ENCODE measurements at regions not wholly inside any gene's neighbourhood (a gene's known extent, or its start where the extent isn't known, plus 50 kb on each side); places are given as distances from the start of the nearest gene placed in this dataset.

- intact Hi-C loops (cut with DNase I; ENCODE audit: low total_unique reads): no loop called here
- H3K9me3 ChIP-seq: no peaks in the 10 kb centered on the region
- TF ChIP-seq CTCF (IDR thresholded peaks at IDR 0.05): no peak
- no peak for TF ChIP-seq POLR2AphosphoS5 (IDR thresholded peaks at IDR 0.05)
- no peak for TF ChIP-seq POLR2A (IDR thresholded peaks at IDR 0.05)
- no peaks in the 10 kb centered on the region for H3K36me3 ChIP-seq
- no peak for DNase-seq (ENCODE audit: low spot score in 2 of 2)
- H3K4me1 ChIP-seq: no peaks in the 10 kb centered on the region
- H3K4me3 ChIP-seq: no peak overlapping the region
- no peak overlapping the region for H3K27ac ChIP-seq
- no peaks in the 10 kb centered on the region for H3K27me3 ChIP-seq
These were observed 147.7 kb downstream of the COG6 start for GRCh38 chr13:39803156-39803555.

GRCh38 chr13:39803851-39804250, 148.4 kb downstream of the COG6 start:
- Histone ChIP-seq H3K4me1 (no peaks in the 10 kb centered on the region), H3K9me3 (no peaks in the 10 kb centered on the region), H3K36me3 (no peaks in the 10 kb centered on the region), H3K4me3 (no peak overlapping the region), H3K27me3 (no peaks in the 10 kb centered on the region), H3K27ac (no peak overlapping the region)
- no peak for DNase-seq (ENCODE audit: low spot score in 2 of 2)
- TF ChIP-seq POLR2AphosphoS5 (IDR thresholded peaks at IDR 0.05): no peak
- TF ChIP-seq POLR2A (IDR thresholded peaks at IDR 0.05): no peak
- no peak for TF ChIP-seq CTCF (IDR thresholded peaks at IDR 0.05)
- intact Hi-C loops (cut with DNase I; ENCODE audit: low total_unique reads): no loop called here

GRCh38 chr13:39804332-39805210, 149.1 kb downstream of the COG6 start:
- TF ChIP-seq POLR2A (IDR thresholded peaks at IDR 0.05) (no peak), POLR2AphosphoS5 (IDR thresholded peaks at IDR 0.05) (no peak), CTCF (IDR thresholded peaks at IDR 0.05) (no peak)
- Histone ChIP-seq H3K27ac (no peak overlapping the region), H3K36me3 (no peaks in the 10 kb centered on the region), H3K4me3 (no peak overlapping the region), H3K27me3 (no peaks in the 10 kb centered on the region), H3K4me1 (no peaks in the 10 kb centered on the region), H3K9me3 (no peaks in the 10 kb centered on the region)
- no peak for DNase-seq (ENCODE audit: low spot score in 2 of 2)
- intact Hi-C loops (cut with DNase I; ENCODE audit: low total_unique reads): no loop called here

GRCh38 chr13:39809466-39809865, 154.0 kb downstream of the COG6 start:
- TF ChIP-seq CTCF (IDR thresholded peaks at IDR 0.05) (no peak), POLR2AphosphoS5 (IDR thresholded peaks at IDR 0.05) (no peak), POLR2A (IDR thresholded peaks at IDR 0.05) (no peak)
- Histone ChIP-seq H3K4me3 (no peak overlapping the region), H3K36me3 (no peaks in the 10 kb centered on the region), H3K9me3 (no peaks in the 10 kb centered on the region), H3K27me3 (no peaks in the 10 kb centered on the region), H3K27ac (no peak overlapping the region), H3K4me1 (no peaks in the 10 kb centered on the region)
- no peak for DNase-seq (ENCODE audit: low spot score in 2 of 2)
- intact Hi-C loops (cut with DNase I; ENCODE audit: low total_unique reads): no loop called here

GRCh38 chr13:39810091-39810877, 154.8 kb downstream of the COG6 start:
- Histone ChIP-seq H3K4me1 (no peaks in the 10 kb centered on the region), H3K9me3 (no peaks in the 10 kb centered on the region), H3K36me3 (no peaks in the 10 kb centered on the region), H3K4me3 (no peak overlapping the region), H3K27ac (no peak overlapping the region), H3K27me3 (no peaks in the 10 kb centered on the region)
- DNase-seq (ENCODE audit: low spot score in 2 of 2): no peak
- intact Hi-C loops (cut with DNase I; ENCODE audit: low total_unique reads): no loop called here
- TF ChIP-seq POLR2AphosphoS5 (IDR thresholded peaks at IDR 0.05) (no peak), POLR2A (IDR thresholded peaks at IDR 0.05) (no peak), CTCF (IDR thresholded peaks at IDR 0.05) (no peak)

Data from breast epithelium (tissue), 4 donors.